ENCODE measurements at regions not wholly inside any gene's neighbourhood (a gene's known extent, or its start where the extent isn't known, plus 50 kb on each side); places are given as distances from the start of the nearest gene placed in this dataset.

- Histone ChIP-seq H3K4me3 (replicated peaks in 1 of 3; ENCODE audit: insufficient read depth in 1 of 3, low read depth in 1 of 3, low read length in 3 of 3) (no peak overlapping the region), H3K79me2 (ENCODE audit: control insufficient read depth, insufficient read depth, low read length) (no peaks in the 10 kb centered on the region), H3K4me1 (ENCODE audit: control insufficient read depth, extremely low read depth, insufficient read depth, low read length) (no peaks in the 10 kb centered on the region), H2AFZ (ENCODE audit: low read depth, low read length) (no peak overlapping the region), H4K20me1 (replicated peaks; ENCODE audit: control insufficient read depth, extremely low read depth, insufficient read depth, low read length) (no peaks in the 10 kb centered on the region), H3K9me3 (replicated peaks; ENCODE audit: control insufficient read depth, insufficient read depth, low read length) (no peaks in the 10 kb centered on the region), H3K36me3 (ENCODE audit: control insufficient read depth in 2 of 2, extremely low read depth in 1 of 2, insufficient read depth in 2 of 2, low read length in 2 of 2) (no peaks in the 10 kb centered on the region), H3K27me3 (ENCODE audit: control insufficient read depth in 2 of 2, insufficient read depth in 2 of 2, low read length in 2 of 2) (peaks cover 41 to 56% of the 10 kb centered on the region in 2 experiments), H3K9me1 (replicated peaks; ENCODE audit: control insufficient read depth, extremely low read depth, insufficient read depth, low read length) (no peaks in the 10 kb centered on the region), H3K27ac (ENCODE audit: insufficient read depth, low read depth, low read length) (no peak overlapping the region), H3K9ac (replicated peaks; ENCODE audit: extremely low read depth, insufficient read depth, low read length) (no peak overlapping the region), H3K4me2 (ENCODE audit: insufficient read depth, low read length) (no peak overlapping the region)
- no peak for FAIRE-seq
- dilution Hi-C loops (cut with MboI; ENCODE audit: extremely low pct_ligation_motif_present, low sequenced_read_pairs) (no loop called here), intact Hi-C loops (cut with micrococcal nuclease) (no loop called here)
- ChIA-PET CTCF (no interaction called here), POLR2A (no interaction called here)
- BruUV-seq (replicated peaks): no TSS peak
- no peak for DNase-seq (ENCODE audit: low read depth, low spot score)
- TF ChIP-seq JUN (IDR thresholded peaks at IDR 0.05; ENCODE audit: borderline replicate concordance, insufficient read depth, insufficient read length, low read depth) (no peak), EZH2 (IDR thresholded peaks at IDR 0.05; ENCODE audit: borderline replicate concordance, low read depth, low read length, severe bottlenecking) (peak; percentile 9)
Observed at GRCh38 chr15:60118146-60118545, 114.0 kb downstream of the FOXB1 start.

GRCh38 chr15:60118626-60119025 is 114.5 kb downstream of the FOXB1 start:
- Histone ChIP-seq H2AFZ (ENCODE audit: low read depth, low read length) (no peak overlapping the region), H3K36me3 (ENCODE audit: control insufficient read depth in 2 of 2, extremely low read depth in 1 of 2, insufficient read depth in 2 of 2, low read length in 2 of 2) (no peaks in the 10 kb centered on the region), H3K9me3 (replicated peaks; ENCODE audit: control insufficient read depth, insufficient read depth, low read length) (no peaks in the 10 kb centered on the region), H3K27me3 (ENCODE audit: control insufficient read depth in 2 of 2, insufficient read depth in 2 of 2, low read length in 2 of 2) (peaks cover 41 to 56% of the 10 kb centered on the region in 2 experiments), H3K4me3 (replicated peaks in 1 of 3; ENCODE audit: insufficient read depth in 1 of 3, low read depth in 1 of 3, low read length in 3 of 3) (no peak overlapping the region), H3K79me2 (ENCODE audit: control insufficient read depth, insufficient read depth, low read length) (no peaks in the 10 kb centered on the region), H3K4me2 (ENCODE audit: insufficient read depth, low read length) (no peak overlapping the region), H4K20me1 (replicated peaks; ENCODE audit: control insufficient read depth, extremely low read depth, insufficient read depth, low read length) (no peaks in the 10 kb centered on the region), H3K9me1 (replicated peaks; ENCODE audit: control insufficient read depth, extremely low read depth, insufficient read depth, low read length) (no peaks in the 10 kb centered on the region), H3K4me1 (ENCODE audit: control insufficient read depth, extremely low read depth, insufficient read depth, low read length) (no peaks in the 10 kb centered on the region), H3K27ac (ENCODE audit: insufficient read depth, low read depth, low read length) (no peak overlapping the region), H3K9ac (replicated peaks; ENCODE audit: extremely low read depth, insufficient read depth, low read length) (no peak overlapping the region)
- intact Hi-C loops (cut with micrococcal nuclease): no loop called here
- DNase-seq (ENCODE audit: low read depth, low spot score) (no peak), FAIRE-seq (no peak)
- no TSS peak for BruUV-seq (replicated peaks)
- POLR2A ChIA-PET: no interaction called here
- CTCF ChIA-PET: no interaction called here
- TF ChIP-seq EZH2 (IDR thresholded peaks at IDR 0.05; ENCODE audit: borderline replicate concordance, low read depth, low read length, severe bottlenecking) (no peak), GATA2 (IDR thresholded peaks at IDR 0.05; ENCODE audit: insufficient read depth, insufficient read length, low read depth, low read length) (no peak), FOS (IDR thresholded peaks at IDR 0.05; ENCODE audit: borderline replicate concordance, insufficient read depth, low read length) (no peak), CTCF (IDR thresholded peaks at IDR 0.05; ENCODE audit: extremely low read depth in 1 of 2, insufficient read depth in 1 of 2, low read depth in 1 of 2, low read length in 2 of 2) (no peak), JUN (IDR thresholded peaks at IDR 0.05; ENCODE audit: borderline replicate concordance, insufficient read depth, insufficient read length, low read depth) (no peak), MAX (IDR thresholded peaks at IDR 0.05; ENCODE audit: insufficient read depth, insufficient read length) (no peak), POLR2AphosphoS5 (IDR thresholded peaks at IDR 0.05; ENCODE audit: insufficient read depth, low read depth, low read length) (no peak)
- dilution Hi-C loops (cut with MboI; ENCODE audit: extremely low pct_ligation_motif_present, low sequenced_read_pairs): no loop called here
